ENCODE measurements at regions not wholly inside any gene's neighbourhood (a gene's known extent, or its start where the extent isn't known, plus 50 kb on each side); places are given as distances from the start of the nearest gene placed in this dataset.
"Not testable (repeated sequence)": the region's sequence is repeated elsewhere in the genome, so short reads cannot be mapped to it uniquely, and the experiment has no call there.

DNA sequence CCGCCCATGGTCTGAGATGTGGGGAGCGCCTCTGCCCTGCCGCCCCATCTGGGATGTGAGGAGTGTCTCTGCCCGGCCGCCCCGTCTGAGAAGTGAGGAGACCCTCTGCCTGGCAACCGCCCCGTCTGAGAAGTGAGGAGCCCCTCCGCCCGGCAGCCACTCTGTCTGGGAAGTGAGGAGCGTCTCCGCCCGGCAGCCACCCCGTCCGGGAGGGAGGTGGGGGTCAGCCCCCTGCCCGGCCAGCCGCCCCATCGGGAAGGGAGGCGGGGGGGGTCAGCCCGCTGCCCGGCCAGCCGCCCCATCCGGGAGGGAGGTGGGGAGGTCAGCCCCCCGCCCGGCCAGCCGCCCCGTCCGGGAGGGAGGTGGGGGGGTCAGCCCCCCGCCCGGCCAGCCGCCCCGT, 105.5 kb downstream of the CDRT15L2 start:
- DNase-seq; H3K36me3 ChIP-seq (ENCODE audit: low read depth); H3K27me3 ChIP-seq (replicated peaks; ENCODE audit: insufficient read depth); H3F3A ChIP-seq (ENCODE audit: insufficient read depth); H3K9me2 ChIP-seq (ENCODE audit: insufficient read depth); H3K4me2 ChIP-seq (ENCODE audit: unreplicated experiment); H3K4me3 ChIP-seq; H3K27ac ChIP-seq; H2AFZ ChIP-seq; H3K9me3 ChIP-seq (ENCODE audit: low read depth); H4K20me1 ChIP-seq (ENCODE audit: insufficient read depth); H3K4me1 ChIP-seq (ENCODE audit: insufficient read depth); H3K79me2 ChIP-seq (ENCODE audit: insufficient read depth); H3K9ac ChIP-seq; in situ Hi-C loops (cut with MboI): not testable (repeated sequence)
- 80 to 82% methylated on average over 1 to 30 of the region's 32 CpGs for WGBS, 2 experiments (ENCODE audit: low coverage in 1 of 2, low lambda C conversion rate in 2 of 2, missing lambda C conversion rate in 2 of 2)

DNA sequence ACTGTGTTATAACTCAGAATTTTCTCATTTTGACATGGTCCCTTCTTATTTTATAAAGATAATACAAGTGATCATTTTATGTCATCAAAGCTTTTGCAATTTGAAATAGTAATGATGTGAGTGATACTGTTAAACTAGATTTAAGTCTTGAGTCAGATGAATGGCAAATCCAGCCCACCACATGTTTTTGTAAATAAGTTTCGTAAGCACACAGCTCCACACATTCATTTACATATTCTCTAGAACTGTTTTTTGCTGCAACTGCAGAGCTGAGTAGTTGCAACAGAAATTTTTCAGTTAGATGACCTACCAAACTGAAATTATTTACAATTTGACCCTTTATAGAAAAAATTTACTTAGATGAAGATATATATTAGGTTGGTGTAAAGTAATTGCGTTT, 108.1 kb downstream of the CDRT15L2 start:
- H3F3A ChIP-seq (ENCODE audit: insufficient read depth); H3K9ac ChIP-seq; H3K9me3 ChIP-seq (ENCODE audit: low read depth); in situ Hi-C loops (cut with MboI); H3K27ac ChIP-seq; DNase-seq; H3K36me3 ChIP-seq (ENCODE audit: low read depth); H3K4me1 ChIP-seq (ENCODE audit: insufficient read depth); H3K27me3 ChIP-seq (replicated peaks; ENCODE audit: insufficient read depth); H4K20me1 ChIP-seq (ENCODE audit: insufficient read depth); H3K9me2 ChIP-seq (ENCODE audit: insufficient read depth); H3K79me2 ChIP-seq (ENCODE audit: insufficient read depth); H3K4me3 ChIP-seq; H2AFZ ChIP-seq; H3K4me2 ChIP-seq (ENCODE audit: unreplicated experiment): not testable (repeated sequence)
- WGBS, 2 experiments (ENCODE audit: low coverage in 1 of 2, low lambda C conversion rate in 2 of 2, missing lambda C conversion rate in 2 of 2) = 40% methylated on average over 1 of the region's 2 CpGs; no CpG with 5 or more reads in 1 of the 2 experiments

DNA sequence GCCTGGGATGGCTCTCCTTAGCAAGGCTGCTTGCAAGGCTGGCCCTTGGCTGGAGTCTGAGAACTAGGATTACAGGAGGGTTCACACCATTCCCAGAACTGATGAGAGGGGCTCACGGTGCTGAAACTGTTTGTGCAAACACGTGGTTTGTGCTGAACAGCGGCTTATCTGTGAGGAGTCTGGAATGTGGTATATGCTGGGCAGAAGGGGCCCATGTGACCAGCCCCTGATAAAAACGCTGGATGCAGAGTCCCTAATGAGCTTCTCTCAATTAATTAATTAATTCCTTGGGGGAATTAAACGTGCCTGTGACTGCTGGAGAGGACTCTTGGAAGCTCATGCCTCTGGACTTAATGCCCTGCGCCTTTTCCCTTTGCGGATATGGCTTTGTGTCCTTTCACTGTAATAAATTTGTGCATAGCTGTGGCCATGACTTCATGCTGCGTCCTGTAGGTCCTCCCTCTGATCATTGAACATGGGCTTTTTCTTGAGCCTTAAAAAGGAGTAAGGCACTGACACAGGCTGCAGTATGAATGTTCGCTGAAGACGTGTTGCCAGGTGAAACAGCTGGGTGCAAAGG, 109.7 kb downstream of the CDRT15L2 start:
- H2AFZ ChIP-seq; H4K20me1 ChIP-seq (ENCODE audit: insufficient read depth); H3K27ac ChIP-seq; H3F3A ChIP-seq (ENCODE audit: insufficient read depth); DNase-seq; H3K4me2 ChIP-seq (ENCODE audit: unreplicated experiment); H3K79me2 ChIP-seq (ENCODE audit: insufficient read depth); H3K9me2 ChIP-seq (ENCODE audit: insufficient read depth); H3K4me1 ChIP-seq (ENCODE audit: insufficient read depth); H3K27me3 ChIP-seq (replicated peaks; ENCODE audit: insufficient read depth); H3K36me3 ChIP-seq (ENCODE audit: low read depth); H3K9me3 ChIP-seq (ENCODE audit: low read depth); H3K9ac ChIP-seq; H3K4me3 ChIP-seq; in situ Hi-C loops (cut with MboI): not testable (repeated sequence)
- WGBS, 2 experiments (ENCODE audit: low coverage in 1 of 2, low lambda C conversion rate in 2 of 2, missing lambda C conversion rate in 2 of 2) = 27 to 30% methylated on average over 10 of the region's 10 CpGs

DNA sequence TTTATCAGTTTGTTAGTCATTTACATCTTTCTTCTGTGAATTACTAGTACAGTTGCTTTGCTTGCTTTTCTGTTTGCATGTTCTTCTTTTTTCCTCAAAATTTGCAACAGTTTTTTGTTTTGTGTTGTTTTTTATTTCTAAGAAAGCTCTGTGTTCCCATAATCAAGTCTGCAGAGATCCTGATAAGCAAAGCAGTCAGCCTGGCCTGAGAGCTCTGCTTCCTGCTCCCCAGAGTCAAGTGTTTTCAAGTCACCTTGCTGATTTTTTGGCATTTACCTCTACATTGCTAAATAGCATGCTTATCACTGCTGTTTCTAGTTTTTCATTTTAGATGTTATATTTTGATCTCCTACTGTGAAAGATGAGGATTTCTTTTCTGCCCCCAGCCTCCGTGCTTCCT, 113.2 kb downstream of the CDRT15L2 start:
- H3K9me3 ChIP-seq (ENCODE audit: low read depth); H3F3A ChIP-seq (ENCODE audit: insufficient read depth); H3K4me2 ChIP-seq (ENCODE audit: unreplicated experiment); H3K27ac ChIP-seq; H3K9ac ChIP-seq; H3K27me3 ChIP-seq (replicated peaks; ENCODE audit: insufficient read depth); H4K20me1 ChIP-seq (ENCODE audit: insufficient read depth); H3K79me2 ChIP-seq (ENCODE audit: insufficient read depth); H2AFZ ChIP-seq; H3K4me1 ChIP-seq (ENCODE audit: insufficient read depth); H3K4me3 ChIP-seq; H3K9me2 ChIP-seq (ENCODE audit: insufficient read depth); H3K36me3 ChIP-seq (ENCODE audit: low read depth); in situ Hi-C loops (cut with MboI); DNase-seq: not testable (repeated sequence)
- 40 to 61% methylated on average over 1 of the region's 1 CpG for WGBS, 2 experiments (ENCODE audit: low coverage in 1 of 2, low lambda C conversion rate in 2 of 2, missing lambda C conversion rate in 2 of 2)

DNA sequence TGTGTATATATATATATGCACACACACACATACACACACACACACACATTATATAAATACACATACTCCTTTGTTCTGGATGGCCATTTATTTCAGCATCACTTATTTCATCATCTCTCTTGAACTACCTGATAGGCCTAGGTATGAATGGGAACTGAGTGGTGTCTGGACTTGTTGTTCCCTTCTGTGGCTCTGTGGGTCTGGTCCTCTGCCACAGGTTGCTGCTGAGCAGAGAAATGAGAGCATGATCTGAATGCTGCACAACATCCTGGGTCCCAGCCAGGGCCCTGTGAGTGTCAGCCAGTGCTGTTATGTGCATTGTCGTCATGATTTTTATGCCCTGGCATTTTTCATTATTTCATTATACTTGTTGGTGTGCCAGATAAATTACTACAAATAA, 116.3 kb downstream of the CDRT15L2 start:
- H3F3A ChIP-seq (ENCODE audit: insufficient read depth); H3K9me3 ChIP-seq (ENCODE audit: low read depth); H3K36me3 ChIP-seq (ENCODE audit: low read depth); H3K9me2 ChIP-seq (ENCODE audit: insufficient read depth); H3K9ac ChIP-seq; in situ Hi-C loops (cut with MboI); H3K27ac ChIP-seq; H3K27me3 ChIP-seq (replicated peaks; ENCODE audit: insufficient read depth); H3K4me3 ChIP-seq; H2AFZ ChIP-seq; H3K4me1 ChIP-seq (ENCODE audit: insufficient read depth); H3K4me2 ChIP-seq (ENCODE audit: unreplicated experiment); H4K20me1 ChIP-seq (ENCODE audit: insufficient read depth); DNase-seq; H3K79me2 ChIP-seq (ENCODE audit: insufficient read depth): not testable (repeated sequence)
- 3 to 7% methylated on average over 1 of the region's 1 CpG for WGBS, 2 experiments (ENCODE audit: low coverage in 1 of 2, low lambda C conversion rate in 2 of 2, missing lambda C conversion rate in 2 of 2)

DNA sequence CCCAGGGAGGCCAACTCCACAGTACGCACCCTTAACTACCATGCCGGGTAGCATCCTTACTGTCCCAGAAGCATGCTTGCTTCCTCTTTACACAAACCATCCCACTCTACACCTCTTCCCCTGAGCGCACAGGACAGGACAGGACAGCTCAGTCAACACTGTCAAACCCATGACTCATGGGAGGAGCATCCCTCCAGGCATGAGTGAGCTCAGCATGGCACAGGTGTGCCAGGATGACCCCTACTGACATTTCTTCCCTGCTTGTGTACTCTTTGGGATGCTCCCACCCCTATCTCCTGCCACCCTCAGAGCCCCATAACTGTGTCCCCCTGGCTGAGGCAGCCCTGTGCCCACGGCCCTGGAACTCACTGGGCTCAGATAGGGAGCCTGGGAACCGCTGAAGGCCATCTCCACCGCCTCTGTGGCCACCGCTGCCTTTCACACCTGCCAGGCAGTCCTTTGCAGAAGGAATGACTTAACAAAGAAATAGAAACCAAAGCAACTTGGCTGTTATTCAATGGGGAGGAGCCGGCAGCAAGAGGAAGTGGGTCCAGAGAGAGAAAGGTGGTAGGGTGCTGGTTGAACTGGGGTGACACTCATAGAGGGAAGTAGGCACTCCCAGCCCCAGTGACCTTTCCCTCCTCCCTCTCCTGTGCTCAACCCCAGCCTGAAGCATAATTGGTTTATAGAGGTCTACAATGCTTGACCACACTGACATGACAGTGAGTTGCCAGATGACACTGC, 119.1 kb downstream of the CDRT15L2 start:
- DNase-seq; H3F3A ChIP-seq (ENCODE audit: insufficient read depth); in situ Hi-C loops (cut with MboI); H3K4me1 ChIP-seq (ENCODE audit: insufficient read depth); H3K9me2 ChIP-seq (ENCODE audit: insufficient read depth); H3K27me3 ChIP-seq (replicated peaks; ENCODE audit: insufficient read depth); H3K79me2 ChIP-seq (ENCODE audit: insufficient read depth); H3K9ac ChIP-seq; H3K4me2 ChIP-seq (ENCODE audit: unreplicated experiment); H3K27ac ChIP-seq; H3K4me3 ChIP-seq; H2AFZ ChIP-seq; H3K36me3 ChIP-seq (ENCODE audit: low read depth); H3K9me3 ChIP-seq (ENCODE audit: low read depth); H4K20me1 ChIP-seq (ENCODE audit: insufficient read depth): not testable (repeated sequence)
- WGBS, 2 experiments (ENCODE audit: low coverage in 1 of 2, low lambda C conversion rate in 2 of 2, missing lambda C conversion rate in 2 of 2) = 62 to 69% methylated on average over 8 of the region's 8 CpGs

DNA sequence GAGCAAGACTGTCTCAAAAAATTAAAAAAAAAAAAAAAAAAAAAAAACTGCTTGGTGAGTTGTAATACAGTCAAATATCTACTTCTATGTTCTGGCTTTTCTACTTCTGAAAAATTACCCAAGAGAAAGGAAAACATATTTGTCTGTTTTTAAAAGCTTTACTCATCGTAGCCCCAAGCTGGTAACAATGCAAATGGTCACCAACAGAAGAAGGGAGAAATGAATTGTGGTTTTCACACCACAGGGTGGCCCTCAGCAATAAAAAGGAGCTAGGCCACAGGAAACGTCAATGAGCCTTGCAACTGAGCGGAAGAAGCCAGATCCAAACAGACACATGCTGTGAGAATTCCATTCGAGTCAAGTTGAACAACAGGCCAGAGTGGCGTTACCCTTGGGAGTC, 121.0 kb downstream of the CDRT15L2 start:
- H3K4me1 ChIP-seq (ENCODE audit: insufficient read depth); H3K27me3 ChIP-seq (replicated peaks; ENCODE audit: insufficient read depth); H3K9ac ChIP-seq; H3K9me2 ChIP-seq (ENCODE audit: insufficient read depth); H4K20me1 ChIP-seq (ENCODE audit: insufficient read depth); H3K4me2 ChIP-seq (ENCODE audit: unreplicated experiment); H3F3A ChIP-seq (ENCODE audit: insufficient read depth); H3K4me3 ChIP-seq; H3K79me2 ChIP-seq (ENCODE audit: insufficient read depth); in situ Hi-C loops (cut with MboI); H3K9me3 ChIP-seq (ENCODE audit: low read depth); DNase-seq; H2AFZ ChIP-seq; H3K27ac ChIP-seq; H3K36me3 ChIP-seq (ENCODE audit: low read depth): not testable (repeated sequence)
- 45 to 64% methylated on average over 4 to 5 of the region's 5 CpGs for WGBS, 2 experiments (ENCODE audit: low coverage in 1 of 2, low lambda C conversion rate in 2 of 2, missing lambda C conversion rate in 2 of 2)

DNA sequence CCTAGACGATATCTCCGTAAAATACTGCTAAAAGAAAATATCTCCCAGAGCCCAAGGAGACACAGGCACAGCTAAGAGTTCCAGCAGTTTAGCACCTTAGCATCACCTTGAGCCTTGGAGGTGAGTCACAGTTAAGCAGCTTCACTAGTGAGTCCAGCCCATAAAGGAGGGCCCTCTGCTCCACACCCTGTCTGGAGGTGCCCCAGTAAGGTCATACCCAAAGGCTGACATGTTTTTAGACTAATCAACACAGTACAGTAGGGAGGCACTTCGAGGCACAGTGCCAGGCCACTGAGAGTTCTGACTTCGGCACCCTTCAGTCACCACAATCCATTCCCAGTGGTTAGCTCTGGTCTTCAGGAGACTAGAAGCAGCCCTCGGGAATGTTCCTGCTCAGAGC, 121.8 kb downstream of the CDRT15L2 start:
- H3K4me3 ChIP-seq; H3K9me3 ChIP-seq (ENCODE audit: low read depth); H3K9me2 ChIP-seq (ENCODE audit: insufficient read depth); H3K79me2 ChIP-seq (ENCODE audit: insufficient read depth); H3K4me1 ChIP-seq (ENCODE audit: insufficient read depth); in situ Hi-C loops (cut with MboI); H3K36me3 ChIP-seq (ENCODE audit: low read depth); H3F3A ChIP-seq (ENCODE audit: insufficient read depth); H3K9ac ChIP-seq; H3K27ac ChIP-seq; H4K20me1 ChIP-seq (ENCODE audit: insufficient read depth); H2AFZ ChIP-seq; H3K27me3 ChIP-seq (replicated peaks; ENCODE audit: insufficient read depth); H3K4me2 ChIP-seq (ENCODE audit: unreplicated experiment); DNase-seq: not testable (repeated sequence)
- 23 to 25% methylated on average over 5 of the region's 5 CpGs for WGBS, 2 experiments (ENCODE audit: low coverage in 1 of 2, low lambda C conversion rate in 2 of 2, missing lambda C conversion rate in 2 of 2)

All from GM23248 (cell line).